Endothelial cell of umbilical vein (primary cell): ENCODE measurements at regions not wholly inside any gene's neighbourhood (a gene's known extent, or its start where the extent isn't known, plus 50 kb on each side); places are given as distances from the start of the nearest gene placed in this dataset.
"Not testable (repeated sequence)": the region's sequence is repeated elsewhere in the genome, so short reads cannot be mapped to it uniquely, and the experiment has no call there.

Experiments used
- BruUV-seq: library from RNA; stranded (reverse); fragments of 400-500 nt; replicated peaks from 2 replicates; lab custom pipeline; 2021; lab: Mats Ljungman, UMichigan
- CTCF ChIA-PET: fragments of 300-600, 350-600 bp; sonication (Branson Sonifier 250); formaldehyde crosslinking; loops from one replicate; lab custom pipeline; 2021; ENCODE audit warnings: antibody characterized with exemption, inconsistent platforms; lab: Charles Lee
- POLR2A ChIA-PET: fragments of 300-600, 350-600 bp; sonication (Branson Sonifier 250); formaldehyde crosslinking; loops from one replicate; lab custom pipeline; 2021; ENCODE audit warnings: antibody characterized with exemption, inconsistent platforms; lab: Charles Lee
- DNase-seq: peaks from one replicate; pipeline ENCODE4 v3.0.0-alpha.2; 2011; ENCODE audit warnings: low read depth, low spot score
- FAIRE-seq: peaks from 2 replicates; lab custom pipeline; 2011; peaks lifted over from hg19 to GRCh38; lab: Jason Lieb, UNC
- H2AFZ ChIP-seq: 2 replicates; pipeline ENCODE4 v1.6.0; 2012; ENCODE audit warnings: low read depth, low read length, control low read depth, inconsistent platforms
- H3K27ac ChIP-seq: 2 replicates; pipeline ENCODE4 v1.5.1; 2011; ENCODE audit warnings: low read depth, mild to moderate bottlenecking, control low read depth, low read length, moderate library complexity; ENCODE audit not compliant: insufficient read depth
- H3K27me3 ChIP-seq, 2 experiments: 2 replicates each; pipeline versions ENCODE4 v1.6.0 to v1.6.1; 2011; ENCODE audit warnings: low read length in 2 of 2, mixed read lengths in 1 of 2; ENCODE audit not compliant: control insufficient read depth in 2 of 2, insufficient read depth in 2 of 2
- H3K36me3 ChIP-seq, 2 experiments: 2 replicates in 1 of 2; 3 replicates in 1 of 2; pipeline ENCODE4 v1.5.1; 2011; ENCODE audit warnings: low read length in 2 of 2, mild to moderate bottlenecking in 1 of 2, moderate library complexity in 1 of 2; ENCODE audit not compliant: control insufficient read depth in 2 of 2, insufficient read depth in 2 of 2; ENCODE audit errors: extremely low read depth in 1 of 2
- H3K4me1 ChIP-seq: 3 replicates; pipeline ENCODE4 v1.5.1; 2011; ENCODE audit warnings: mild to moderate bottlenecking, low read length; ENCODE audit not compliant: control insufficient read depth, insufficient read depth; ENCODE audit errors: extremely low read depth
- H3K4me2 ChIP-seq: 2 replicates; pipeline ENCODE4 v1.6.1; 2011; ENCODE audit warnings: low read length, control low read depth, mixed read lengths; ENCODE audit not compliant: insufficient read depth
- H3K4me3 ChIP-seq, 3 experiments: fragments of 200-600 bp in 1 of 3; sonication (generic), shearing (Covaris generic) in 1 of 3; replicated peaks in 1 of 3; 2 replicates each; pipeline ENCODE4 v1.5.1; 2011 to 2016; ENCODE audit warnings: control low read depth in 3 of 3, low read length in 3 of 3, mild to moderate bottlenecking in 2 of 3, inconsistent platforms in 1 of 3, low read depth in 1 of 3, moderate library complexity in 1 of 3; ENCODE audit not compliant: insufficient read depth in 1 of 3
- H3K79me2 ChIP-seq: 2 replicates; pipeline ENCODE4 v1.6.0; 2012; ENCODE audit warnings: low read length, inconsistent platforms; ENCODE audit not compliant: control insufficient read depth, insufficient read depth
- H3K9ac ChIP-seq: replicated peaks from 2 replicates; pipeline ENCODE3; 2011; ENCODE audit warnings: low read length, control low read depth; ENCODE audit not compliant: insufficient read depth; ENCODE audit errors: extremely low read depth
- H3K9me1 ChIP-seq: replicated peaks from 3 replicates; pipeline ENCODE4 v1.6.0; 2011; ENCODE audit warnings: mild to moderate bottlenecking, low read length; ENCODE audit not compliant: control insufficient read depth, insufficient read depth; ENCODE audit errors: extremely low read depth
- H3K9me3 ChIP-seq: replicated peaks from 2 replicates; pipeline ENCODE4 v1.5.1; 2012; ENCODE audit warnings: low read length, inconsistent platforms; ENCODE audit not compliant: control insufficient read depth, insufficient read depth
- H4K20me1 ChIP-seq: replicated peaks from 2 replicates; pipeline ENCODE3; 2011; ENCODE audit warnings: mild to moderate bottlenecking, low read length; ENCODE audit not compliant: control insufficient read depth, insufficient read depth; ENCODE audit errors: extremely low read depth
- CTCF ChIP-seq, 2 donors: IDR thresholded peaks; 1 replicate in 1 of 2; 2 replicates in 1 of 2; pipeline ENCODE4 v1.5.1; 2011; ENCODE audit warnings: low read length in 2 of 2, mild to moderate bottlenecking in 2 of 2, moderate library complexity in 2 of 2, control low read depth in 1 of 2, inconsistent platforms in 1 of 2, low read depth in 1 of 2; ENCODE audit not compliant: insufficient read depth in 1 of 2; ENCODE audit errors: extremely low read depth in 1 of 2
- EZH2 ChIP-seq: IDR thresholded peaks from 2 replicates; pipeline ENCODE4 v1.6.1; 2012; ENCODE audit warnings: borderline replicate concordance, low read depth, mild to moderate bottlenecking, moderate library complexity, low read length, inconsistent platforms; ENCODE audit not compliant: severe bottlenecking
- FOS ChIP-seq: IDR thresholded peaks from 2 replicates; pipeline ENCODE4 v1.6.1; 2011; ENCODE audit warnings: mild to moderate bottlenecking, low read length, moderate library complexity, borderline replicate concordance; ENCODE audit not compliant: insufficient read depth
- GATA2 ChIP-seq: IDR thresholded peaks from 2 replicates; pipeline ENCODE4 v1.7.0; 2011; ENCODE audit warnings: low read depth, mild to moderate bottlenecking, moderate library complexity, mixed read lengths, low read length; ENCODE audit not compliant: insufficient read length, insufficient read depth
- JUN ChIP-seq: IDR thresholded peaks from 2 replicates; pipeline ENCODE4 v1.6.1; 2011; ENCODE audit warnings: borderline replicate concordance, low read depth; ENCODE audit not compliant: insufficient read length, insufficient read depth
- MAX ChIP-seq: IDR thresholded peaks from 2 replicates; pipeline ENCODE4 v1.6.1; 2011; ENCODE audit not compliant: insufficient read depth, insufficient read length
- MYC ChIP-seq: IDR thresholded peaks from one replicate; pipeline ENCODE4 v1.6.1; 2011; ENCODE audit warnings: mild to moderate bottlenecking, low read depth, low read length
- POLR2A ChIP-seq: IDR thresholded peaks from 2 replicates; pipeline ENCODE4 v1.6.1; 2012; ENCODE audit warnings: low read depth, mild to moderate bottlenecking, control low read depth, low read length
- POLR2AphosphoS5 ChIP-seq: IDR thresholded peaks from 2 replicates; pipeline ENCODE4 v1.6.1; 2012; ENCODE audit warnings: low read depth, mild to moderate bottlenecking, control low read depth, low read length, moderate library complexity; ENCODE audit not compliant: insufficient read depth
- dilution Hi-C: fragments of 300-500 bp; cut with MboI; formaldehyde crosslinking; loops from one replicate; pipeline ENCODE4 v1.15.0; 2019; ENCODE audit warnings: low sequenced_read_pairs; ENCODE audit not compliant: extremely low pct_ligation_motif_present
- intact Hi-C: fragments of 100-400 bp; cut with micrococcal nuclease; formaldehyde crosslinking; loops from one replicate; pipeline ENCODE4 v1.10.0; 2022

- H3K79me2 ChIP-seq, FAIRE-seq, H4K20me1 ChIP-seq, H3K9me1 ChIP-seq, H3K36me3 ChIP-seq, H3K4me2 ChIP-seq, dilution Hi-C loops, H3K9me3 ChIP-seq, H3K27ac ChIP-seq, DNase-seq, POLR2A ChIA-PET, H3K27me3 ChIP-seq, H3K9ac ChIP-seq, BruUV-seq, H3K4me1 ChIP-seq, H2AFZ ChIP-seq, intact Hi-C loops, H3K4me3 ChIP-seq: not testable (repeated sequence)
- CTCF ChIA-PET = interaction anchor here (0.6 to 1.7 kb wide), 3 partner anchors 10 to 486 kb away, joined by 3 to 5 read pairs (median 3); no protein-coding TSS in a partner anchor
Observed at GRCh38 chr5:136735611-136736010, 370.3 kb upstream of the TRPC7 start.

GRCh38 chr5:136734628-136735027 lies 369.3 kb upstream of the TRPC7 start:
- peaks cover 8% of the 10 kb centered on the region for H3K4me1 ChIP-seq
- no peaks in the 10 kb centered on the region for H3K9me3 ChIP-seq
- dilution Hi-C loops (no loop called here), intact Hi-C loops (no loop called here)
- no peak overlapping the region for H3K4me2 ChIP-seq
- H3K36me3 ChIP-seq = no peaks in the 10 kb centered on the region
- BruUV-seq = no TSS peak
- no peak overlapping the region for H3K4me3 ChIP-seq
- no peaks in the 10 kb centered on the region for H3K27me3 ChIP-seq
- H3K79me2 ChIP-seq = no peaks in the 10 kb centered on the region
- no peaks in the 10 kb centered on the region for H4K20me1 ChIP-seq
- H3K9ac ChIP-seq = no peak overlapping the region
- H2AFZ ChIP-seq = no peak overlapping the region
- no peak for FAIRE-seq
- CTCF ChIA-PET = no interaction called here
- POLR2A ChIA-PET = no interaction called here
- no peak for DNase-seq
- no peaks in the 10 kb centered on the region for H3K9me1 ChIP-seq
- TF ChIP-seq CTCF (IDR thresholded peaks at IDR 0.05; ENCODE audit: extremely low read depth in 1 of 2, insufficient read depth in 1 of 2, low read depth in 1 of 2, low read length in 2 of 2) (no peak), JUN (no peak), MAX (no peak), POLR2AphosphoS5 (no peak), POLR2A (no peak), GATA2 (no peak), FOS (no peak), MYC (no peak), EZH2 (no peak)
- H3K27ac ChIP-seq = no peak overlapping the region
